SK-N-MC (cell line): ENCODE measurements at regions not wholly inside any gene's neighbourhood (a gene's known extent, or its start where the extent isn't known, plus 50 kb on each side); places are given as distances from the start of the nearest gene placed in this dataset.

ENCODE experiments used
- EZH2 ChIP-seq: fragments of 200-600 bp; sonication (generic); IDR thresholded peaks from one replicate; pipeline ENCODE4 v1.6.1; 2017; ENCODE audit warnings: antibody characterized with exemption
- FOXP2 ChIP-seq: optimal IDR thresholded peaks from 2 replicates; pipeline ENCODE3; 2011; ENCODE audit warnings: mild to moderate bottlenecking, moderate library complexity; ENCODE audit not compliant: insufficient read depth; ENCODE audit errors: extremely low read length, control extremely low read depth
- POLR2AphosphoS5 ChIP-seq: IDR thresholded peaks from 2 replicates; pipeline ENCODE4 v1.6.1; 2012; ENCODE audit warnings: mild to moderate bottlenecking, low read depth, low read length, borderline replicate concordance

DNA sequence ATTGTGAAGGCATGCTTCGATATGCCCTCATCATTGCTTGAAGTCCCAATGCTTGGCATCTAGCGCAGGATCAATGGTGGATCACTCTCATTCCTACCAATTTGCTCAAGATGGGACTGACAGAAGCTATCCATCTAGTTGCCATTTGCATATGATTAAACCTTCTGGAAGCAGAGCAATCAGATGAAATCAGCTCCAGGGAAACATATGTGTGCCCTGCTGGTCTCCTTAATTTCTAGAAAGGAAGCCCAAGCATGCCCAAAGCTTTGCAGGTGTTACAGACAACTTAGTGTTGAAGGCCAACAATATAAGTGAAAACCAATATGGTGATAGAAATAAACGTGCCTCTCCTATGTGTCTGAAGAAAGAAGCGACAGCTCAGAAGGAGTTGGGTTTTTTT, 350.0 kb upstream of the ERCC4 start:
- TF ChIP-seq EZH2 (no peak), POLR2AphosphoS5 (no peak), FOXP2 (no peak)
